Neural progenitor cell (in vitro differentiated cells): ENCODE measurements at regions not wholly inside any gene's neighbourhood (a gene's known extent, or its start where the extent isn't known, plus 50 kb on each side); places are given as distances from the start of the nearest gene placed in this dataset.

Experiments used
- EZH2 ChIP-seq: fragments of 200-600 bp; sonication (generic); IDR thresholded peaks from 2 replicates; pipeline ENCODE4 v1.6.1; 2017; ENCODE audit warnings: antibody characterized with exemption, mild to moderate bottlenecking, moderate library complexity
- TF ChIP-seq, protein P1 (sequence below): fragments of 200-600 bp; sonication (generic); IDR thresholded peaks from 2 replicates; pipeline ENCODE4 v1.5.1; 2017; ENCODE audit warnings: antibody characterized with exemption, mild to moderate bottlenecking

DNA sequence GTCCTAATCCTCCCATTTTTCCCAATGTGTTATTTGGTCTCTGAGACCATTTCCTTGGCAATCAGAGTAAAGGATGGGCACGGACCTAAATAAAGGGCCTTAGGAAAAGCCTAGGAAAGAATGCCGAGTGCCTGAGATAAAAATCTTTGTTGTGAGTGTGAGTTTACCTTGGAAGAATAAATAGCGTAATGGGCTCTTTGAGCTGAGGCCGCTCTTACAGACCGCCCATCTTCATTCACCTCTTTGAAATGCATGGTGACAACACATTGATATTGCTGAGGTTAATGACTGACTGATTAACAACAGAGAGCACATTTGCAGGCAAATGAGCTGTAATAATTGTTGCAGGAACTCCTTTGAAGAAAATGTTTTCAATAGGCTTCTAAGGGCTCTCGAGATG lies 1967.1 kb upstream of the WWC1 start:
- TF ChIP-seq EZH2, result no peak
- TF ChIP-seq, protein P1, sequence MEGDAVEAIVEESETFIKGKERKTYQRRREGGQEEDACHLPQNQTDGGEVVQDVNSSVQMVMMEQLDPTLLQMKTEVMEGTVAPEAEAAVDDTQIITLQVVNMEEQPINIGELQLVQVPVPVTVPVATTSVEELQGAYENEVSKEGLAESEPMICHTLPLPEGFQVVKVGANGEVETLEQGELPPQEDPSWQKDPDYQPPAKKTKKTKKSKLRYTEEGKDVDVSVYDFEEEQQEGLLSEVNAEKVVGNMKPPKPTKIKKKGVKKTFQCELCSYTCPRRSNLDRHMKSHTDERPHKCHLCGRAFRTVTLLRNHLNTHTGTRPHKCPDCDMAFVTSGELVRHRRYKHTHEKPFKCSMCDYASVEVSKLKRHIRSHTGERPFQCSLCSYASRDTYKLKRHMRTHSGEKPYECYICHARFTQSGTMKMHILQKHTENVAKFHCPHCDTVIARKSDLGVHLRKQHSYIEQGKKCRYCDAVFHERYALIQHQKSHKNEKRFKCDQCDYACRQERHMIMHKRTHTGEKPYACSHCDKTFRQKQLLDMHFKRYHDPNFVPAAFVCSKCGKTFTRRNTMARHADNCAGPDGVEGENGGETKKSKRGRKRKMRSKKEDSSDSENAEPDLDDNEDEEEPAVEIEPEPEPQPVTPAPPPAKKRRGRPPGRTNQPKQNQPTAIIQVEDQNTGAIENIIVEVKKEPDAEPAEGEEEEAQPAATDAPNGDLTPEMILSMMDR, result no peak
